Renal cortex interstitium (tissue), 11 donors: ENCODE measurements at regions not wholly inside any gene's neighbourhood (a gene's known extent, or its start where the extent isn't known, plus 50 kb on each side); places are given as distances from the start of the nearest gene placed in this dataset.
"Not testable (repeated sequence)": the region's sequence is repeated elsewhere in the genome, so short reads cannot be mapped to it uniquely, and the experiment has no call there.

Experiments
- DNase-seq, 11 donors: peaks; one replicate each; pipeline ENCODE4 v3.0.0-alpha.2; 2013; ENCODE audit warnings: low read depth in 9 of 11, low spot score in 4 of 11; ENCODE audit errors: extremely low read depth in 1 of 11

DNA sequence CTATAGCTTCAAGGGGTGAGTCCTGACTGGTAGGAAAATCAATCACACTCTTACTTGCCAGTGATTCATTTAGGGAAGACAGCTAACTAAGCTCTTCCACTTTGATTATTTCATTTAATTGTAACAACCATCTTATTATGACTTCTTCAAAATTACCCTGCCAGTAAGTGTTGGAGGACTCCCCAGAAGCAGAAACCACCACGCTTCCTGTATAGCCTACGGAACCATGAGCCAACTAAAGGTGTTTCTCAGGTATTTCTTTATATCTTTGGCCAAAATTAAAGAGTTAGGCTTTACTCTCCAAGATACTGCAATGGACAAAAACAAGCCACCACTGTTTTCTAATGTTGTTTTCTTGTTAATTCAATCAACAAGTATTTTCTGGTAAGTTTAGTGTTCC, 61.0 kb downstream of the FOXD4L5 start:
- not testable (repeated sequence) for DNase-seq

DNA sequence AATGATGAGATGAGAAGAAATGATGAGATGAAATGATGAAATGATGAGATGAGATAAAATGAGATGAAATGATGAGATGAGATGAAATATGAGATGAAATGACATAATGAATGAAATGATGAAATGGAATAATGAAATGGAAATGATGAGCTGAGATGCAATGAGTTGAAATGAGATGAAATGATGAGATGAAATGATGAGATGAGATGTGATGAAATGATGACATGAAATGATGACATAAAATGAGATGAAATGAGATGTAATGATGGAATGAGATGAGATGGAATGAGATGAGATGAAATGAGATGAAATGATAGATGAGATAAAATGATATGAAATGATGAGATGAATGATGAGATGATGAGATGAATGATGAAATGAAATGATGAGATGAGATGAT, 76.2 kb downstream of the FOXD4L5 start:
- not testable (repeated sequence) for DNase-seq

GRCh38 chr9:65207273-65207672, 77.7 kb downstream of the FOXD4L5 start:
- not testable (repeated sequence) for DNase-seq

- not testable (repeated sequence) for DNase-seq
These were observed 79.2 kb downstream of the FOXD4L5 start for GRCh38 chr9:65205853-65206252.

DNA sequence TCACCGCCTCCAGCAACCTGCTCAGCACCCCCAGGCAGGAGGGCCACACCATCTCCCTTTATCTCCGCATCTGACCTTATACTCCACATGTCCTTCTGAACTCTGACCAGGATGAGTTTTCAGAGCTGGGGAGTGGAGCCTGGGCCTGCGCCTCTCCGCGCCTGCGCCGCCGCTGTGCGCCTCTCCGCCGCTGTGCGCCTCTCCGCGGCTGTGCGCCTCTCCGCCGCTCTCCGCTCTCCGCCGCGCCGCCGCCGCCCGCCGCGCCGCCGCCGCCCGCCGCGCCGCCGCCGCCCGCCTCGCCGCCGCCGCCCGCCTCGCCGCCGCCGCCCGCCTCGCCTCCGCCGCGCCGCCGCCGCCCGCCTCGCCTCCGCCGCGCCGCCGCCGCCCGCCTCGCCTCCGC, 89.2 kb downstream of the FOXD4L5 start:
- DNase-seq = not testable (repeated sequence)

DNA sequence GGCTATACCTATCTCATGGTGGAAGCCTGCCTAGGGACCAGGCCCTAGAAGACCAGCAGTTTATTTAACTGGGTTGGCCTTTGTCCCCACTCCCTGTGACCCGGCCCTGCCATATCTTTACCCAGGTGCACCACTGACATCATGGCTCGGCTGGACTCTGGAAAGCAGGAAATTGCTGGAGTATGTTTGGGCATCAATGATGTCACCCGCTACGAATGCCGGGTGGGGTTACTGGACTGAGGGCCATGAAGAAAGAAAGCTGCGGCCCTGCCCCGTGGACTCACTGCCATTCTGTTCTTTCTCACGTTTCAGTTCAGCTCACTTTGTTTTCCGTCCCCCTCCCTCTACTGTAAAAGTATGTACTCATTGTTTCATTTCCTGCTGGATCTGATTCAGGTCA, 129.1 kb downstream of the FOXD4L5 start:
- DNase-seq = peak in 1 of 11 donors; percentile 19
